Psoas muscle (tissue), 7 donors: ENCODE measurements at regions not wholly inside any gene's neighbourhood (a gene's known extent, or its start where the extent isn't known, plus 50 kb on each side); places are given as distances from the start of the nearest gene placed in this dataset.

Source experiments
- ATAC-seq, 4 donors: fragments of 200-7000 bp; cut with Tn5 transposase; one replicate each; pipeline ENCODE4 v1.9.1; 2020; ENCODE audit warnings: moderate library complexity in 3 of 4, mild to moderate bottlenecking in 2 of 4
- DNase-seq, 2 donors: peaks; one replicate each; pipeline ENCODE4 v3.0.0-alpha.2; 2020
- H3K27ac ChIP-seq: fragments of 200-600 bp; one replicate; pipeline ENCODE4 v1.8.0; 2022
- H3K27me3 ChIP-seq, 3 donors: fragments of 200-600 bp in 1 of 3; one replicate each; pipeline versions ENCODE4 v1.6.1 to v1.8.0; 2013 to 2022; ENCODE audit warnings: low read length in 2 of 3, mild to moderate bottlenecking in 2 of 3, moderate library complexity in 1 of 3; ENCODE audit not compliant: insufficient read depth in 3 of 3
- H3K36me3 ChIP-seq, 2 donors: fragments of 200-600 bp in 1 of 2; one replicate each; pipeline versions ENCODE4 v1.6.1 to v1.8.0; 2013 to 2022; ENCODE audit warnings: low read depth in 1 of 2, mild to moderate bottlenecking in 1 of 2, moderate library complexity in 1 of 2; ENCODE audit not compliant: insufficient read depth in 1 of 2
- H3K4me1 ChIP-seq: fragments of 200-600 bp; one replicate; pipeline ENCODE4 v1.8.0; 2022
- H3K4me3 ChIP-seq: fragments of 200-600 bp; one replicate; pipeline ENCODE4 v1.8.0; 2022; ENCODE audit warnings: mild to moderate bottlenecking
- H3K9me3 ChIP-seq: fragments of 200-600 bp; one replicate; pipeline ENCODE4 v1.8.0; 2022
- WGBS, 3 donors: extraction: QIAGEN DNeasy Blood & Tissue Kit; methylation state at CpG; one replicate each; pipeline versions ENCODE4 v1.1.6 to v1.1.7; 2013; 5-methylcytosine and 5-hydroxymethylcytosine counted together
- intact Hi-C, 2 donors: fragments of 100-400 bp; cut with DNase I; formaldehyde crosslinking; loops; one replicate each; pipeline versions ENCODE4 v1.11.0 to v1.14.2; 2022
- TF ChIP-seq, protein P1 (sequence below): fragments of 200-600 bp; IDR thresholded peaks from one replicate; pipeline ENCODE4 v1.8.0; 2022; ENCODE audit warnings: antibody characterized with exemption
- donor health status: healthy with polysubstance abuse.
- donor health status: DM: no; HTN: no; CAD: no; lungs with moderate emphysema.
- donor health status: Bipolar disorder and iron deficiency.
- donor health status: healthy.
- donor health status: DM: yes; HTN: yes; CAD: no.
- donor health status: DM: no; HTN: no; CAD: no.
- donor health status: DM: yes; HTN: yes; CAD: no.

- Histone ChIP-seq H3K27me3 (no peaks in the 10 kb centered on the region), H3K4me1 (no peaks in the 10 kb centered on the region), H3K9me3 (no peaks in the 10 kb centered on the region), H3K4me3 (no peak overlapping the region), H3K36me3 (no peaks in the 10 kb centered on the region), H3K27ac (no peak overlapping the region)
- ATAC-seq (no peak), DNase-seq (no peak)
- intact Hi-C loops, result no loop called here
- TF ChIP-seq, protein P1, sequence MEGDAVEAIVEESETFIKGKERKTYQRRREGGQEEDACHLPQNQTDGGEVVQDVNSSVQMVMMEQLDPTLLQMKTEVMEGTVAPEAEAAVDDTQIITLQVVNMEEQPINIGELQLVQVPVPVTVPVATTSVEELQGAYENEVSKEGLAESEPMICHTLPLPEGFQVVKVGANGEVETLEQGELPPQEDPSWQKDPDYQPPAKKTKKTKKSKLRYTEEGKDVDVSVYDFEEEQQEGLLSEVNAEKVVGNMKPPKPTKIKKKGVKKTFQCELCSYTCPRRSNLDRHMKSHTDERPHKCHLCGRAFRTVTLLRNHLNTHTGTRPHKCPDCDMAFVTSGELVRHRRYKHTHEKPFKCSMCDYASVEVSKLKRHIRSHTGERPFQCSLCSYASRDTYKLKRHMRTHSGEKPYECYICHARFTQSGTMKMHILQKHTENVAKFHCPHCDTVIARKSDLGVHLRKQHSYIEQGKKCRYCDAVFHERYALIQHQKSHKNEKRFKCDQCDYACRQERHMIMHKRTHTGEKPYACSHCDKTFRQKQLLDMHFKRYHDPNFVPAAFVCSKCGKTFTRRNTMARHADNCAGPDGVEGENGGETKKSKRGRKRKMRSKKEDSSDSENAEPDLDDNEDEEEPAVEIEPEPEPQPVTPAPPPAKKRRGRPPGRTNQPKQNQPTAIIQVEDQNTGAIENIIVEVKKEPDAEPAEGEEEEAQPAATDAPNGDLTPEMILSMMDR, result no peak
- WGBS, 3 donors, result 80 to 88% (median 87%) methylated on average over 2 of the region's 2 CpGs
These were observed 78.4 kb upstream of the S1PR1 start for GRCh38 chr1:101158424-101158823.

GRCh38 chr1:101154547-101154946 lies 82.3 kb upstream of the S1PR1 start:
- no peaks in the 10 kb centered on the region for H3K4me1 ChIP-seq
- H3K36me3 ChIP-seq, result no peaks in the 10 kb centered on the region
- no peak overlapping the region for H3K27ac ChIP-seq
- intact Hi-C loops, result no loop called here
- no peak overlapping the region for H3K4me3 ChIP-seq
- no peak for DNase-seq
- no peaks in the 10 kb centered on the region for H3K27me3 ChIP-seq
- no peaks in the 10 kb centered on the region for H3K9me3 ChIP-seq
- whole genome bisulfite sequencing, 3 donors, result 67 to 86% (median 74%) methylated on average over 1 of the region's 1 CpG
- ATAC-seq, result no peak
- TF ChIP-seq, protein P1, result no peak

DNA sequence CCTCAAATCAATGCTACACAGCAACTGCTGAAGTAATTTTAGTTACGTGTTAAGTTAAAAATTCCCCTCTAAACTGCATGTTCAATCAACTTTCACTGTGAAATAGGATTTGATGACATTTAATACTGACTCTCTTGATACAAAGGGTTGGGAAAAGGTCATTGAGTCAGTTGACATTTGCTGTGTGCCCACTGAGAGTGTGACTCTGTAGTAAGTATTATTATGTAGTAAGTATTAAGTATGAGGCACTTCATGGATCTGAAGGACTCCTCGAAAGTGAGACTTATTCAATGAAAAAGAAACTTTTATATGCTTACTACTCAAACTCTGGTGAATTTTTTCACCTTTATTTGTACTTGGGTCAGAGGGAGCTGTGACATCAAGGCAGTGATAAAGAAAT lies 83.1 kb upstream of the S1PR1 start:
- ATAC-seq, result no peak
- intact Hi-C loops, result no loop called here
- no peak for DNase-seq
- TF ChIP-seq, protein P1, result no peak
- Histone ChIP-seq H3K4me1 (no peaks in the 10 kb centered on the region), H3K36me3 (no peaks in the 10 kb centered on the region), H3K9me3 (no peaks in the 10 kb centered on the region), H3K27ac (no peak overlapping the region), H3K27me3 (no peaks in the 10 kb centered on the region), H3K4me3 (no peak overlapping the region)
- 78 to 84% (median 79%) methylated on average over 2 of the region's 2 CpGs for WGBS, 3 donors

DNA sequence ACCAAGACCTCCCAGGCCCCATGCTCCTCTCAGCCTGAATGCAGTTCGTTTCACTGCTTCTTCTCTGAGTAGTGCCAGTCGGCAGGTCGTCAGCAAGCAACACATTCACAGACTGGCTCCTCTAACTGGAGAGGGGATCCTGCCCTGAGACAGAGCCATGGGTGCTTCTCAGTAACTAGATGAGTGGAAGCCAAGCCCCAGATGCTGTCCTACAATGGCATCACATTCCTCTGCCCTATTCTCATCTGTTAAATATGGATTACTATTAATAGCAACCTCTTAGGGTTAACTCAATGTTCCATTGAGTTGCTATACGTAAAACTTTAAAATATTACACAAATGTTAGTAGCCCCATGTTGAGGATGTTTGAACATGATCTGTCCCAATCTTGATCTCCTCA lies 84.2 kb upstream of the S1PR1 start:
- H3K9me3 ChIP-seq, result no peaks in the 10 kb centered on the region
- ATAC-seq (no peak), DNase-seq (no peak)
- H3K4me1 ChIP-seq, result no peaks in the 10 kb centered on the region
- no peak overlapping the region for H3K27ac ChIP-seq
- intact Hi-C loops, result no loop called here
- TF ChIP-seq, protein P1, result no peak
- 63 to 76% (median 71%) methylated on average over 4 of the region's 4 CpGs for WGBS, 3 donors
- H3K4me3 ChIP-seq, result no peak overlapping the region
- H3K36me3 ChIP-seq, result no peaks in the 10 kb centered on the region
- H3K27me3 ChIP-seq, result no peaks in the 10 kb centered on the region

DNA sequence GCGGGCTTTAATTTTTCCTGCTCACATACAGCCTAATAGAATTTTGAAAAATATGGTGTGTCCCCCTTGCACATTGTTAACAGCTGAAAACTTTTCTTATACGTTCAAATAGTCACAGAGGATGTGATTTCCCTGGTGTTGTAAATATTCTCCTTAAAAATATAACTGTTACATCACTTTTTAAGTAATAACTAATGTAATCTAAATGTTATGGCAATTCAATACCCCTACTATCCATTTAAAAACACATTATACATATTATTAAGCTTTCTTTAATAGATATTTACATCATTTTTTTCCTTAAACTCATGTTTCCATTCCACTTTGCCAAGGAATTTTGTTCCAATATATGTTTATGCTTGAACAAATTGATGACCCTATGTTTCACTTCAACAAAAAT lies 85.5 kb upstream of the S1PR1 start:
- ATAC-seq (no peak), DNase-seq (no peak)
- H3K27me3 ChIP-seq, result no peaks in the 10 kb centered on the region
- no peaks in the 10 kb centered on the region for H3K4me1 ChIP-seq
- TF ChIP-seq, protein P1, result no peak
- H3K9me3 ChIP-seq, result no peaks in the 10 kb centered on the region
- H3K27ac ChIP-seq, result peak overlapping the region; percentile 3
- 84 to 92% (median 92%) methylated on average over 2 of the region's 2 CpGs for WGBS, 3 donors
- no peaks in the 10 kb centered on the region for H3K36me3 ChIP-seq
- intact Hi-C loops, result no loop called here
- no peak overlapping the region for H3K4me3 ChIP-seq
